ENCODE measurements at regions not wholly inside any gene's neighbourhood (a gene's known extent, or its start where the extent isn't known, plus 50 kb on each side); places are given as distances from the start of the nearest gene placed in this dataset.

DNA sequence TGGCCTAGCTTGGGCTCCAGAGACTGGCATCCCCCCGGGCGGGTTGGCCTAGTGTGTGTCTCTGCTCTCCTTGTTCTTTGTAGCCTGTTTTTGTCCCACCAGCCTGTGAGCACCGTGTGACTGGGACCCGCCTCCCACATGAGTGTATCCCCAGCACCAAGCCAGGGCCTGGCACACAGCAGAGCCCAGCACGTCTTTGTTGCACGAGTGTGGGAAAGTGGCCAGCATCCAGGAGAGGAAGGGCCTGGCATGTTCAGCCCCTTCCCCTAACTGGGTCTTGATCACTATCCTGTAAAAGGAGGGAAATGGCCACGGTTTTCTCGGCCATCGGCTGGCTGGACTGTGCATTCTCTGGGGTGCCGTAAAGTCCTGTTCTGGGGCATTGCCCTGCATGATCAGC, 290.1 kb downstream of the BMP7 start:
- H3K4me3 ChIP-seq (replicated peaks; ENCODE audit: low read depth, low read length), result no peak overlapping the region
- TF ChIP-seq, protein P1, sequence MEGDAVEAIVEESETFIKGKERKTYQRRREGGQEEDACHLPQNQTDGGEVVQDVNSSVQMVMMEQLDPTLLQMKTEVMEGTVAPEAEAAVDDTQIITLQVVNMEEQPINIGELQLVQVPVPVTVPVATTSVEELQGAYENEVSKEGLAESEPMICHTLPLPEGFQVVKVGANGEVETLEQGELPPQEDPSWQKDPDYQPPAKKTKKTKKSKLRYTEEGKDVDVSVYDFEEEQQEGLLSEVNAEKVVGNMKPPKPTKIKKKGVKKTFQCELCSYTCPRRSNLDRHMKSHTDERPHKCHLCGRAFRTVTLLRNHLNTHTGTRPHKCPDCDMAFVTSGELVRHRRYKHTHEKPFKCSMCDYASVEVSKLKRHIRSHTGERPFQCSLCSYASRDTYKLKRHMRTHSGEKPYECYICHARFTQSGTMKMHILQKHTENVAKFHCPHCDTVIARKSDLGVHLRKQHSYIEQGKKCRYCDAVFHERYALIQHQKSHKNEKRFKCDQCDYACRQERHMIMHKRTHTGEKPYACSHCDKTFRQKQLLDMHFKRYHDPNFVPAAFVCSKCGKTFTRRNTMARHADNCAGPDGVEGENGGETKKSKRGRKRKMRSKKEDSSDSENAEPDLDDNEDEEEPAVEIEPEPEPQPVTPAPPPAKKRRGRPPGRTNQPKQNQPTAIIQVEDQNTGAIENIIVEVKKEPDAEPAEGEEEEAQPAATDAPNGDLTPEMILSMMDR (IDR thresholded peaks at IDR 0.05; ENCODE audit: insufficient read depth, low read length, poor library complexity, severe bottlenecking), result no peak
- peaks cover 1% of the 10 kb centered on the region for H3K27me3 ChIP-seq (replicated peaks; ENCODE audit: control insufficient read depth, insufficient read depth, low read length)
- no peak for DNase-seq (ENCODE audit: extremely low read depth, insufficient read length)
- no peaks in the 10 kb centered on the region for H3K36me3 ChIP-seq (ENCODE audit: control insufficient read depth, insufficient read depth, low read length)

DNA sequence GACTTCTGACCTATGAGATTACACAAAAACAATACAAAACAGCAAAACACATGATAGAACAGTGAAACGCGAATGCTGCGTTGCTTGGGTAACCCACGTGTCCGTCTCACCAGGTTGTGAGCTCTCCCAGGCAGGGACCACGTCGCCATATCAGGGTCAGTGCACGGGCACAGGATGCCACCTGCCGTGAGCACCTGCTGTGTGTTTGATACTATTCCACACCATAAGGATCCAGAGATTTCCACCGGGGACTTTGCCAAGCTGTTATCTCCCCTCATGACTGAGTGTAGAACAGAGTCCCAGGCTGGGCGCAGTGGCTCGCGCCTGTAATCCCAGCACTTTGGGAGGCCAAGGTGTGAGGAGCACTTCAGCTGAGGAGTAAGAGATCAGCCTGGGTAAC, 288.0 kb downstream of the BMP7 start:
- DNase-seq (ENCODE audit: extremely low read depth, insufficient read length), result no peak
- TF ChIP-seq, protein P1 (IDR thresholded peaks at IDR 0.05; ENCODE audit: insufficient read depth, low read length, poor library complexity, severe bottlenecking), result no peak
- H3K27me3 ChIP-seq (replicated peaks; ENCODE audit: control insufficient read depth, insufficient read depth, low read length), result peaks cover 1% of the 10 kb centered on the region; the same call in 1 of the 2 replicates

DNA sequence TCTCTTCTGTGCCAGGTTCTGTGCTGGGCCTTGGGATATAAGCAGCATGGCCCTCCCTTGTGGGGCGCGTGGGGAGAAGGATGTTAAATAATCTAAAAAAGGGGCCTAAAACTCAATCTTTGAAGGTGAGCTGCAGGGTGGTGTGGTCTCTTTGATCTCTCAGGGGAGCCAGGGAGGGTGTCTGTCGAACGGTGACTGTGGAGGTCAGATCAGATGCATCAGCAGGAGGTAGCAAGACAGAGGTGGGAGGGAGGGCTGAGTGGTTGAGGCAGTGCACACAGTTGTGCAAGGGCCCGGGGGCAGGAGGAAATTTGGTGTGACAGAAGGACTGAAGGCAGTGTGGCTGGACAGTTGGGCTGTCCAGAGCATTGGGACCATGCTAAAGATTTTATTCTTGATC, 287.3 kb downstream of the BMP7 start:
- Histone ChIP-seq H3K4me3 (replicated peaks; ENCODE audit: low read depth, low read length) (no peak overlapping the region), H3K27me3 (replicated peaks; ENCODE audit: control insufficient read depth, insufficient read depth, low read length) (peaks cover 1% of the 10 kb centered on the region; the same call in 1 of the 2 replicates), H3K36me3 (ENCODE audit: control insufficient read depth, insufficient read depth, low read length) (no peaks in the 10 kb centered on the region)
- no peak for DNase-seq (ENCODE audit: extremely low read depth, insufficient read length)
- TF ChIP-seq, protein P1 (IDR thresholded peaks at IDR 0.05; ENCODE audit: insufficient read depth, low read length, poor library complexity, severe bottlenecking), result no peak

More for the DNA sequence above, 288.0 kb downstream of the BMP7 start:
- Histone ChIP-seq H3K4me3 (replicated peaks; ENCODE audit: low read depth, low read length) (no peak overlapping the region), H3K36me3 (ENCODE audit: control insufficient read depth, insufficient read depth, low read length) (no peaks in the 10 kb centered on the region)

DNA sequence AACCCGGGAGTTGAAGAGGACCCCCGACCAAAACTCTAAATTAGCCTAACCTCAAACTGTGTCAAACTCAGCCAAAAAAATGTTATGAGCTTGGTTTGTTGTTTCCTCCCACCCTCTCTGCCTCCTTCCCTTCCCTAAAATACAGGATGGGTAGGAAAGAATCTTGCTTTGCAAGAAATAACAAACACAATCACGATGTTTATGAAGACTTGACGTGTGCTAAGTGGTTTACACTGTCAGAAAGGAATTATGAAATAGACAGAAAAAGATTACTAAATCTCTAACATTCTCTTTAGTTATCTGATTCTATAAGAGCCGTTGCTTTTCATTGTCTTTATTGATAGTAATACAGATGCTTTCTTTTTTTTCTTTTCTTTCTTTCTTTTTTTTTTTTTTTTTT, 285.1 kb downstream of the BMP7 start:
- Histone ChIP-seq H3K27me3 (replicated peaks; ENCODE audit: control insufficient read depth, insufficient read depth, low read length) (0 out of 2 replicates have a peak, but pooled peaks cover under 1% of the 10 kb centered on the region), H3K36me3 (ENCODE audit: control insufficient read depth, insufficient read depth, low read length) (no peaks in the 10 kb centered on the region), H3K4me3 (replicated peaks; ENCODE audit: low read depth, low read length) (no peak overlapping the region)
- TF ChIP-seq, protein P1 (IDR thresholded peaks at IDR 0.05; ENCODE audit: insufficient read depth, low read length, poor library complexity, severe bottlenecking), result no peak
- no peak for DNase-seq (ENCODE audit: extremely low read depth, insufficient read length)

DNA sequence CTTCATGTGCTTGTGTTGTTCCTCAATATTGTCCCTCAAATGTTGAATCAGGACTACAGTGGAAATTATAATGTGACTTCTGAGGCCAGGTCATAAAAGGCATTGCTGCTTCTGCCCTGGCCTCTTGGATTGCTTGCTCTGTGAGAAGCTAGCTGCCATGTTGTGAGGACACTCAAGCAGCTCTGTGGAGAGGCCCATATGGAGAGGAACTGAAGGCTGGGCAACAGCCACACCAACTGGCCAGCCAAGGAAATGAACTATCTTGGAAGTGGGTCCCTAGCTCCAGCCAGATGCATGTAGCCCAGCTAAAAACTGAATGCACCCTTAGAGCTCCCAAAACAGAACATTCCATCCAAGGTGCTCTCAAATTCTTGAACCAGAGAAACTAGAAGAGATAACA, 282.6 kb downstream of the BMP7 start:
- no peak overlapping the region for H3K4me3 ChIP-seq (replicated peaks; ENCODE audit: low read depth, low read length)
- TF ChIP-seq, protein P1 (IDR thresholded peaks at IDR 0.05; ENCODE audit: insufficient read depth, low read length, poor library complexity, severe bottlenecking), result no peak
- no peaks in the 10 kb centered on the region for H3K27me3 ChIP-seq (replicated peaks; ENCODE audit: control insufficient read depth, insufficient read depth, low read length)
- H3K36me3 ChIP-seq (ENCODE audit: control insufficient read depth, insufficient read depth, low read length), result no peaks in the 10 kb centered on the region
- no peak for DNase-seq (ENCODE audit: extremely low read depth, insufficient read length)

DNA sequence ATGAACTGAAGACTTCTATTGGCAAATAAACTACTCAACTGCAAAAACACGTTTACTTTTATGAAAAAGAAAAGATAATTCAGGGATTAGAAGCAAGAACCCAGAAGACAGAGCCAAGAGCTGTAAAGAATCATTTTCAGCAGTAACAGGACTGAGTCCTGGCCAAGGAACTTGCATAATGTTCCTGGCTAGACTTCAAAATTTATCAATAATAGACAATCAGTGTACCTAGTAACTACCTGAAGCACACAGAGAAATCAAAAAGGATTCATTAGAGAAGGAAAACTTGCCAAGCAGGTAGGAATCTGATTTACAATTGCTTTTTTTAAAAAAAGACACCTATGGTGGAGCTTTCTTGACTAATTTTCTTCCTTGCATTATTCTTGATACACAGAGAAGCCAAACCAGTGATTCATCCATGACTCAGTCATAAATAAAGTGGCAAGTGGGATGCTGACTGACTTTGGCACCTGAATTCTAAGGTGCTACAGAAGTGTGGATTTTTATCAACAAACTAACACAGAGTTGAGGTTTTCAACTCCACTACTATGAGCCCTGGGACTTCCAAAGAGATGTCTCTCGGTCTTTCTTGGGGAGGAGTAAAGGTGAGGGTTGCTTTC, 281.3 kb downstream of the BMP7 start:
- DNase-seq (ENCODE audit: extremely low read depth, insufficient read length), result no peak
- no peaks in the 10 kb centered on the region for H3K36me3 ChIP-seq (ENCODE audit: control insufficient read depth, insufficient read depth, low read length)
- TF ChIP-seq, protein P1 (IDR thresholded peaks at IDR 0.05; ENCODE audit: insufficient read depth, low read length, poor library complexity, severe bottlenecking), result no peak
- H3K4me3 ChIP-seq (replicated peaks; ENCODE audit: low read depth, low read length), result no peak overlapping the region
- H3K27me3 ChIP-seq (replicated peaks; ENCODE audit: control insufficient read depth, insufficient read depth, low read length), result no peaks in the 10 kb centered on the region

All from GM06990 (cell line).